Ovary (tissue), 3 donors: ENCODE measurements at regions not wholly inside any gene's neighbourhood (a gene's known extent, or its start where the extent isn't known, plus 50 kb on each side); places are given as distances from the start of the nearest gene placed in this dataset.

Source experiments
- POLR2A ChIP-seq: fragments of 450-650 bp; IDR thresholded peaks from one replicate; pipeline ENCODE4 v1.6.1; 2017; ENCODE audit warnings: antibody characterized with exemption, mild to moderate bottlenecking, moderate library complexity
- TF ChIP-seq, protein P1 (sequence below), 3 donors: fragments of 450-650 bp in 2 of 3; fragments of 200-600 bp in 1 of 3; IDR thresholded peaks; one replicate each; pipeline versions ENCODE4 v1.5.1 to v1.8.0; 2016 to 2022; ENCODE audit warnings: antibody characterized with exemption in 3 of 3, mild to moderate bottlenecking in 1 of 3
- donor health status: DM: no; HTN: no; CAD: no.

DNA sequence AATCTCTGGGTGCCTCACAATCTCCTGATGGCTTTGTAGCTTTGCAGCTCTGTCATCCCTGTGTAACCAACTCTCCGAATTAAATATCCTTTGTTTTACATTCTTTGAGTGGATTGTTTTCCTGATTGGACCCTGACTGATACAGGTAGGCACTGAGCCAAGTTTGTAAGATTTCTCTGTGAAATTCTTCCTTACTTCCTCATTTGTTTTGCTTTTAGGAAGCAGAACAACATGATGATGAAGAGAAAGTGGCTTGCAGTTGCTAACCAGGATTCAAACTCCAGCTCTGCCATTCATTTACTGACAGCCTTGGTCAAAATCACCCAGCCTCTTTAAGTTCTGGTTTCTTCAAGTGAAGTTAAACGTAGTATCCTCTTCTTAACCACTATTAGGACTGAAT, 452.3 kb downstream of the OMA1 start:
- TF ChIP-seq, protein P1, sequence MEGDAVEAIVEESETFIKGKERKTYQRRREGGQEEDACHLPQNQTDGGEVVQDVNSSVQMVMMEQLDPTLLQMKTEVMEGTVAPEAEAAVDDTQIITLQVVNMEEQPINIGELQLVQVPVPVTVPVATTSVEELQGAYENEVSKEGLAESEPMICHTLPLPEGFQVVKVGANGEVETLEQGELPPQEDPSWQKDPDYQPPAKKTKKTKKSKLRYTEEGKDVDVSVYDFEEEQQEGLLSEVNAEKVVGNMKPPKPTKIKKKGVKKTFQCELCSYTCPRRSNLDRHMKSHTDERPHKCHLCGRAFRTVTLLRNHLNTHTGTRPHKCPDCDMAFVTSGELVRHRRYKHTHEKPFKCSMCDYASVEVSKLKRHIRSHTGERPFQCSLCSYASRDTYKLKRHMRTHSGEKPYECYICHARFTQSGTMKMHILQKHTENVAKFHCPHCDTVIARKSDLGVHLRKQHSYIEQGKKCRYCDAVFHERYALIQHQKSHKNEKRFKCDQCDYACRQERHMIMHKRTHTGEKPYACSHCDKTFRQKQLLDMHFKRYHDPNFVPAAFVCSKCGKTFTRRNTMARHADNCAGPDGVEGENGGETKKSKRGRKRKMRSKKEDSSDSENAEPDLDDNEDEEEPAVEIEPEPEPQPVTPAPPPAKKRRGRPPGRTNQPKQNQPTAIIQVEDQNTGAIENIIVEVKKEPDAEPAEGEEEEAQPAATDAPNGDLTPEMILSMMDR (IDR thresholded peaks at IDR 0.05): no peak
- TF ChIP-seq POLR2A: no peak
